GM12878 (cell line): ENCODE measurements at regions not wholly inside any gene's neighbourhood (a gene's known extent, or its start where the extent isn't known, plus 50 kb on each side); places are given as distances from the start of the nearest gene placed in this dataset.

Experiments used
- ATAC-seq: fragments of 200-7000 bp; cut with Tn5 transposase; 3 replicates; pipeline ENCODE4 v1.9.1; 2020; ENCODE audit warnings: mild to moderate bottlenecking, moderate library complexity
- BruUV-seq: library from RNA; stranded (reverse); fragments of 400-500 nt; replicated peaks from 2 replicates; lab custom pipeline; 2021; lab: Mats Ljungman, UMichigan
- CTCF ChIA-PET: fragments of 300-600 bp; sonication (Branson Sonifier 250); formaldehyde crosslinking; extraction: SDS; loops from one replicate; lab custom pipeline; 2021; ENCODE audit warnings: inconsistent platforms; lab: Yijun Ruan, JAX
- POLR2A ChIA-PET: fragments of 350-600 bp; formaldehyde crosslinking; extraction: SDS; loops from one replicate; lab custom pipeline; 2021; ENCODE audit warnings: inconsistent platforms; lab: Charles Lee
- RAD21 ChIA-PET: fragments of 300-600 bp; sonication (Branson Sonifier 250); formaldehyde crosslinking; loops from one replicate; lab custom pipeline; 2023; ENCODE audit warnings: antibody characterized with exemption; ENCODE audit not compliant: unreplicated experiment; lab: Charles Lee
- SMC1A ChIA-PET: fragments of 300-600 bp; sonication (Branson Sonifier 250); formaldehyde crosslinking; loops from one replicate; lab custom pipeline; 2023; ENCODE audit not compliant: unreplicated experiment, uncharacterized antibody; lab: Charles Lee
- DNase-seq: peaks from one replicate; pipeline ENCODE4 v3.0.0-alpha.2; 2011; ENCODE audit warnings: low read depth, low spot score
- FAIRE-seq: peaks from 3 replicates; lab custom pipeline; 2011; peaks lifted over from hg19 to GRCh38; lab: Jason Lieb, UNC
- H2AFZ ChIP-seq: 2 replicates; pipeline ENCODE4 v1.6.0; 2011; ENCODE audit warnings: low read depth, low read length, control low read depth; ENCODE audit not compliant: control insufficient read depth
- H3K27ac ChIP-seq: 2 replicates; pipeline ENCODE4 v1.5.1; 2011; ENCODE audit warnings: control low read depth; ENCODE audit not compliant: control insufficient read depth, insufficient read depth
- H3K27me3 ChIP-seq, 2 experiments: replicated peaks in 1 of 2; 2 replicates each; pipeline versions ENCODE4 v1.6.0 to v1.6.1; 2011; ENCODE audit warnings: low read length in 1 of 2; ENCODE audit not compliant: control insufficient read depth in 2 of 2, insufficient read depth in 2 of 2
- H3K36me3 ChIP-seq, 2 experiments: 2 replicates each; pipeline ENCODE4 v1.5.1; 2011; ENCODE audit warnings: low read length in 1 of 2; ENCODE audit not compliant: control insufficient read depth in 2 of 2, insufficient read depth in 2 of 2
- H3K4me1 ChIP-seq: 2 replicates; pipeline ENCODE4 v1.6.1; 2011; ENCODE audit warnings: mild to moderate bottlenecking, low read length, moderate library complexity, mixed read lengths; ENCODE audit not compliant: control insufficient read depth, insufficient read depth
- H3K4me2 ChIP-seq: 2 replicates; pipeline ENCODE4 v1.6.0; 2011; ENCODE audit warnings: control low read depth; ENCODE audit not compliant: control insufficient read depth, insufficient read depth
- H3K4me3 ChIP-seq: fragments of 200-600 bp; sonication (generic); 2 replicates; pipeline ENCODE4 v1.5.1; 2016
- H3K79me2 ChIP-seq: 2 replicates; pipeline ENCODE4 v1.6.0; 2011; ENCODE audit warnings: low read length; ENCODE audit not compliant: control insufficient read depth, insufficient read depth
- H3K9ac ChIP-seq: 2 replicates; pipeline ENCODE4 v1.8.0; 2011; ENCODE audit warnings: low read length, control low read depth, mixed read lengths; ENCODE audit not compliant: control insufficient read depth, insufficient read depth
- H3K9me3 ChIP-seq: replicated peaks from 3 replicates; pipeline ENCODE4 v1.5.1; 2011; ENCODE audit warnings: mild to moderate bottlenecking, low read length; ENCODE audit not compliant: control insufficient read depth, insufficient read depth
- H4K20me1 ChIP-seq: 2 replicates; pipeline ENCODE4 v1.6.0; 2011; ENCODE audit not compliant: control insufficient read depth, insufficient read depth
- ATF3 ChIP-seq: IDR thresholded peaks from 2 replicates; pipeline ENCODE4 v1.6.1; 2011; ENCODE audit warnings: low read depth, mild to moderate bottlenecking, low read length, moderate library complexity, borderline replicate concordance; ENCODE audit errors: extremely low read depth
- BACH1 ChIP-seq: fragments of 450-650 bp; IDR thresholded peaks from 2 replicates; pipeline ENCODE4 v1.6.1; 2017; ENCODE audit warnings: mild to moderate bottlenecking, borderline replicate concordance
- CBX3 ChIP-seq: fragments of 200-600 bp; sonication (generic); IDR thresholded peaks from 2 replicates; pipeline ENCODE4 v1.6.1; 2016; ENCODE audit warnings: low read depth, borderline replicate concordance
- E2F4 ChIP-seq: IDR thresholded peaks from 2 replicates; pipeline ENCODE4 v1.6.1; 2012; ENCODE audit warnings: low read depth, low read length, improper control_type of control experiment
- HCFC1 ChIP-seq: fragments of 150-350 bp; IDR thresholded peaks from 2 replicates; pipeline ENCODE4 v1.6.1; 2014; ENCODE audit warnings: low read length
- IRF3 ChIP-seq: fragments of 450-650 bp; IDR thresholded peaks from 2 replicates; pipeline ENCODE4 v1.6.1; 2014; ENCODE audit warnings: mild to moderate bottlenecking
- IRF5 ChIP-seq: fragments of 450-650 bp; IDR thresholded peaks from 2 replicates; pipeline ENCODE4 v1.6.1; 2017; ENCODE audit warnings: borderline replicate concordance
- JUND ChIP-seq: IDR thresholded peaks from 2 replicates; pipeline ENCODE4 v1.6.1; 2012; ENCODE audit warnings: low read depth, mild to moderate bottlenecking, low read length, improper control_type of control experiment, moderate library complexity
- KAT2A ChIP-seq: conservative IDR thresholded peaks from 2 replicates; pipeline ENCODE4 v1.6.1; 2011; ENCODE audit warnings: low read depth, low read length; ENCODE audit not compliant: control insufficient read depth
- MLLT1 ChIP-seq: fragments of 450-650 bp; IDR thresholded peaks from 2 replicates; pipeline ENCODE4 v1.6.1; 2016; ENCODE audit warnings: mild to moderate bottlenecking
- POLR2A ChIP-seq: IDR thresholded peaks from 2 replicates; pipeline ENCODE4 v1.6.1; 2011; ENCODE audit warnings: low read depth, mild to moderate bottlenecking, low read length
- POLR2AphosphoS2 ChIP-seq: IDR thresholded peaks from 2 replicates; pipeline ENCODE4 v1.6.1; 2011; ENCODE audit warnings: low read depth, mild to moderate bottlenecking, low read length, improper control_type of control experiment, moderate library complexity
- RUNX3 ChIP-seq: IDR thresholded peaks from 2 replicates; pipeline ENCODE4 v1.6.1; 2012; ENCODE audit warnings: low read length, inconsistent platforms
- SUZ12 ChIP-seq: fragments of 200-600 bp; sonication (generic); IDR thresholded peaks from one replicate; pipeline ENCODE4 v1.6.1; 2018; ENCODE audit warnings: antibody characterized with exemption, mild to moderate bottlenecking; ENCODE audit not compliant: unreplicated experiment
- WRNIP1 ChIP-seq: IDR thresholded peaks from 2 replicates; pipeline ENCODE4 v1.6.1; 2011; ENCODE audit warnings: low read depth, low read length, improper control_type of control experiment, borderline replicate concordance
- ZNF622 ChIP-seq: fragments of 450-650 bp; IDR thresholded peaks from 2 replicates; pipeline ENCODE4 v1.6.1; 2017; ENCODE audit warnings: mild to moderate bottlenecking, inconsistent platforms
- WGBS: methylation state at CpG from one replicate; pipeline ENCODE4 v1.1.6; 2016; ENCODE audit warnings: low lambda C conversion rate; ENCODE audit not compliant: insufficient replicate concordance, insufficient coverage; ENCODE audit errors: missing lambda C conversion rate; 5-methylcytosine and 5-hydroxymethylcytosine counted together
- in situ Hi-C: fragments of 300-500 bp; cut with MboI; formaldehyde crosslinking; loops from 9 replicates; pipeline ENCODE4 v1.14.3; 2018; ENCODE audit warnings: mixed read lengths
- intact Hi-C: fragments of 100-400 bp; cut with micrococcal nuclease; formaldehyde crosslinking; loops from one replicate; pipeline ENCODE4 v1.14.2; 2022; ENCODE audit not compliant: unreplicated experiment

GRCh38 chr4:138565576-138565975, 323.4 kb upstream of the SLC7A11 start (continued):
- TF ChIP-seq MLLT1 (no peak), ZNF622 (no peak), RUNX3 (no peak), POLR2A (no peak), ATF3 (no peak), HCFC1 (no peak)

GRCh38 chr4:138562544-138562991, 320.4 kb upstream of the SLC7A11 start:
- BruUV-seq: no TSS peak
- Histone ChIP-seq H4K20me1 (no peaks in the 10 kb centered on the region), H3K4me2 (no peak overlapping the region), H3K9ac (no peak overlapping the region), H3K36me3 (no peaks in the 10 kb centered on the region), H3K4me1 (no peaks in the 10 kb centered on the region), H3K4me3 (no peak overlapping the region), H2AFZ (peak overlapping the region; percentile 10; the same call in 1 of the 2 replicates), H3K79me2 (no peaks in the 10 kb centered on the region), H3K27me3 (no peaks in the 10 kb centered on the region), H3K27ac (no peak overlapping the region), H3K9me3 (no peaks in the 10 kb centered on the region; the same call in 2 of the 3 replicates)
- SMC1A ChIA-PET: interaction anchor here (0.6 to 2.4 kb wide), 2 partner anchors 117 to 525 kb away, joined by 3 to 18 read pairs; no protein-coding TSS in a partner anchor
- ATAC-seq (peak; percentile 63), FAIRE-seq (no peak), DNase-seq (peak; percentile 21)
- in situ Hi-C loops (no loop called here), intact Hi-C loops (no loop called here)
- POLR2A ChIA-PET: interaction anchor here (0.6 kb wide), 1 partner anchor 84 kb away, joined by 3 read pairs; no protein-coding TSS in a partner anchor
- RAD21 ChIA-PET: interaction anchor here (1.0 kb wide), 1 partner anchor 111 kb away, joined by 3 read pairs; no protein-coding TSS in a partner anchor
- CTCF ChIA-PET: interaction anchor here (0.8 kb wide), 2 partner anchors 118 to 155 kb away, joined by 3 to 4 read pairs; no protein-coding TSS in a partner anchor
- WGBS: 0% methylated on average over 1 of the region's 1 CpG
- TF ChIP-seq JUND: no peak
- no peak for TF ChIP-seq POLR2AphosphoS2
- TF ChIP-seq BACH1: no peak
- TF ChIP-seq E2F4: no peak
- TF ChIP-seq CBX3: no peak
- no peak for TF ChIP-seq IRF5
- TF ChIP-seq KAT2A: no peak
- no peak for TF ChIP-seq WRNIP1
- TF ChIP-seq IRF3: no peak
- TF ChIP-seq SUZ12: no peak
